ENCODE measurements at regions not wholly inside any gene's neighbourhood (a gene's known extent, or its start where the extent isn't known, plus 50 kb on each side); places are given as distances from the start of the nearest gene placed in this dataset.

GRCh38 chr1:98054786-98055185, 134.0 kb upstream of the DPYD start:
- DNase-seq: no peak

DNA sequence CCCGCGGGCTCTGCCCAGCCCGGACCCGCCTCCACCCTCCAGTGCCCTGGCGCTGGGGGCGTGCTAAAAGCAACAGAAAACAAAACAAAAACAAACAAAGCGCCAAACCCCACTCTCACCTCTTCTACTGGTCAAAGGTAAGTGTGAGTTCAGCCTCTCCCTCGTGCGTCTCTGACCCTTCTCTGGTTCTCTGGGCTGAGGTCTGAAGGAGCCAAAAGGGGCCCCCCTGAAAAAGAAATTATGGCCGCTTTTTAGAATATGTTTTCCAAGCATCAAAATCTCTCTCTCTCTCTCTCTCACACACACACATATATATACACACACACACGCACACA, 133.5 kb upstream of the DPYD start:
- no peak for DNase-seq

DNA sequence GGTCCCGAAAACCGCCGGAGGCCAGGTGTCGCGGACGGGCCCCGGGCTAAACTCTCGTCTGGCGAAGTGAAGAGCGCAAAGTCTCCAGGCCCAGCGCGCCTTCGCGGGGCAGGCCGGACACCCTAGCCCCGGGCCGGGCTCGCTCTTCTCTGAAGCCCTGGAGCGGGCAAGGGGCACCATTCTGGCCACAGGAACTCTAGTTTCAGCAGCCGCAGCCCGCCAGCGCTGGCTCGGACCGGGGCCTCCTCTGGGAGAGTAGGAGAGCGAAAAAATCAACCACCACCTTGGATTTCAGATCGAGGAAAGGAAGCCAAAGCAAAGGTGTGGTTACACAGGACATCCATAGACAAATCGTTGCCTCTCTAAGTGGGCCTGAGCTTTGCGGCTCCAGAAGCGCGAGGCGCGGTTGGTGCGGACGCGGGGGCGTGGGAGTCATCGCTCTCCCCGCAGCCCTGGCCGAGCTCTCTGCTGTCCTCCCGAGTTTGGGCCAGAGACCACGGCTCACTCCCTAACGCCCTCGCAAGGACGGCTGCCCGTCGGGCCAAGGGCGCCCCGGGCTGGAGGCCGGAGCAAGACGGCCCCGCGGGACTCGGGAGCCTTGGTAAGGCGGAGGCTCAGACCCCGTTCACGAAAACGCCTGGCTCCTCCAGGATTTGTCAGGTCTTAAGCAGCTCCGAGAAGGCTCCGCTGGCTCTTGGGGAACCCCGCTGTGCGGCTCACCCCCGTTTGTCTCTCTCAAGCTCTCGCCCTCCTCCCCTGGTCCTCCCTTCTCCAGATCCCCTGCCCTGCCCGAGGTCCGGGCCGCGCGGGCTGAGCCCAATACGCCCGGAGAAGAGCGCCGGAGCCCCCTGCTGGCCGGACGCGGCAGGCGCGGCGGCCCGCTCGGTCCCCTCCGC, 132.9 kb upstream of the DPYD start:
- DNase-seq: peak; percentile 71

DNA sequence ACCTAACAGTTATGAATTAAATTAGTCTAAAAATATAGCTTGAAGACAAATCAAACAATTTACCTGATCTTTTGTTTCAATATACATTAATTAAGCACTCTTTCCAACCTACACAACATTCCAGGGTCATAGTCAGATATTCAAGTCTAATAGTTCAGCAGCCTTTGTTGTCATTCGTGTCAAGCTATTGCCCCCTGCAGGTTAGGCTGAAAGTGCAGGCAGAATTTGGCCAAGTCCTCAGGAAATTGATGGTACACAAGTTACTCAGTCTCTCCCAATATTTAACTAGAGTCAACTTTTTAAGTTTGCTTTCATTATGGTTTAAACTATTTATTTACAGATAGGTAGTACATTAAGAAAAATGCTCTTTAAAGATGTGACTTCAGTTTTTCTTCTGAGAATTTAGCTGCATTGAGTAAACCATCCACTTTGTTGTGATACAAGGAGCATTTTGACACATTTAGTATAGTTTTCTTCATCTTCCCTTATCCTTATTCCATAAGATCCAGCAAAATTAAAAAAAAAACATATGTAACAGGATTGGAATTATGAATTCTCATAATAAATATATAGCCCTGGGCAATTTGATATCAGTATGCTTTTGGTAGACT, 130.3 kb upstream of the DPYD start:
- peak; percentile 80 for DNase-seq

GRCh38 chr1:98049370-98050135, 128.7 kb upstream of the DPYD start:
- DNase-seq: no peak

- DNase-seq: no peak
These were observed 128.0 kb upstream of the DPYD start for GRCh38 chr1:98048751-98049325.

GRCh38 chr1:98048244-98048643, 127.4 kb upstream of the DPYD start:
- peak; percentile 67 for DNase-seq

GRCh38 chr1:98047171-98047570, 126.3 kb upstream of the DPYD start:
- no peak for DNase-seq

- DNase-seq: peak; percentile 30
These were observed 125.2 kb upstream of the DPYD start for GRCh38 chr1:98045767-98046641.

- DNase-seq: no peak
These were observed 124.5 kb upstream of the DPYD start for GRCh38 chr1:98045211-98045766.

DNA sequence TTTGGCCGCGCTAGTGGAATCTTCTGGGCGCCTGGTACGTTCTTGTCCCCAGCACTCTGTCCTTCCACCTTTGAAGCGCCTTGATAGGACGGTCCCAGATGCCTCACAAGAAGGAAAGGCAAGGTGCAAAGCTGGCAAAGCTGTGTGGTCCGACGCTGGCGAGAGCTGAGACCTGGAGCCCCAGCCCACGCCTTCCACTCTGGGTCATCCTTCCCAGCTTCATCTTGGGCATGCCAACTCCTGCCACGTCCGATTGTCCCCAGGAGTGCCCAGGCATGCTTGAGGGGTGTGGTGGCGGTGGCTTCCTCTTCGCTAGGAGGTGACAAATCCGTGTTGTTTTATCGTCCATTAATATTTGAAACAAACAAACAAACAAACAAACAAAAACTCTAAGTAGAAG, 123.9 kb upstream of the DPYD start:
- no peak for DNase-seq

DNA sequence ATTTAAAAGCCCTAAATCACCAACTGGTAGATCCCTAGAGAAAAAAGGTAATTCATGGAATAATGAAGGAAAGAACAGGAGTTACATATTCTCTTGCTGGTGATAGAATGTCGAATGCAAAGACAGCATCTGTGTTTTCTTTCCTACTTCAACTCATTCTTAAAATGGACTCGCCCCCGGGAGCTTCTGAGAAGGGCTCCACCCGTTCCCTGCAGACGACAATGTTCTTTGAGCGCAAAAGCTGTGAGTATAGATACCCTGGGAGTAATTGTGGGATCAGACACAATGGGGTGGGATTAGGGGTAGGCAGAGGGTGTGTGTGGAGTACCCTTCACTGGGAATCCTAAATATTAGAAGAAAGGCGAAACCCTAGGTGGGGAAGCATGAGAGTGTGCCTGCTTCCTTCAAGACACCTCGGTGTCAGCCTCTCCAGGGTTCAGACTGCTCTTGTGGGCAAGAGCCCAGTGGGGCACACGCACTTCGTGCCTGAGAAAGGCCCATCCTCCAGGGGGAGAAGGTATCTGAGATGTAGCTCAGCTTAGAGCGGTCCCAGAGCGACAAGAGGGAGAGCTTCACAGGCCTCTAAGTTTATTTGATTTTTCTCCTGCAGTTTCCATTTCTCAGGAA, 123.3 kb upstream of the DPYD start:
- DNase-seq: no peak

GRCh38 chr1:98035602-98036002, 114.8 kb upstream of the DPYD start:
- no peak for DNase-seq

GRCh38 chr1:98034505-98034904, 113.7 kb upstream of the DPYD start:
- no peak for DNase-seq

DNA sequence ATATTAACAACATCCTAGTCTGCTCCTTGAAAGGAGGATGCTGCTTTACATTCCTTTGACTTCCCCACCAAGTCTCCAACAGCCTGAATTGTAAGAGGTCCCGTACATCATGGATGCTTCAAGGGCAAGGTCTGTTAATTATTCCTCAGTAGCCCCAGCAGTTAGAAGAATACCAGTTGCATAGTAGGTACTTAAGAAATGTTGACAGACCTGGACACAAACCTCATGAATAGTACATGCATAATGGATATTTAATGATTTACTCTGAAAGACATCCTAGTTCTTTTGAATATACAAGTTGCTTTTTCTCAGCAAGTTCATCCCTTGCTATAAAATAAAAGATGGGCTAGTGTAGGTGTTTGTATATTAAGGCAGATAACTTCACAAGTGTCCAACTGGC, 112.1 kb upstream of the DPYD start:
- DNase-seq: no peak

DNA sequence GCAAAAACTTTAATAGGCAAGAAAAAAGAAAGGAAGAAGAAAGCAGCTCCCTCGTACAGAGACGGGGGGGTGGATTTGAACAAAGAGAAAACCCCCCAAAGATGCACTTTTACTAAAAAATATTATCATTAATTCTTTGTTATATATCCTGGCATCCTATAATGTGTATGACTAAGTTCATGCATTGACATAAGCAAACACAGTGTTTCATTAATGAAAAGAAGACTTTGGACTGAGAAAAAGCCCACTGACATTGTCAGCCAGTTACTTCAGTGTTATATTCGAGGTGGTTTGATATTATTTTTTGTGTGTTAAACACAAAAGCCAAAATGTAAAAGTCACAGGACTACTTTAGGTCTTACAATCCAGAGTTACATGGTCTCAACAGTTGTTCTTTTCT, 110.1 kb upstream of the DPYD start:
- DNase-seq: no peak

DNA sequence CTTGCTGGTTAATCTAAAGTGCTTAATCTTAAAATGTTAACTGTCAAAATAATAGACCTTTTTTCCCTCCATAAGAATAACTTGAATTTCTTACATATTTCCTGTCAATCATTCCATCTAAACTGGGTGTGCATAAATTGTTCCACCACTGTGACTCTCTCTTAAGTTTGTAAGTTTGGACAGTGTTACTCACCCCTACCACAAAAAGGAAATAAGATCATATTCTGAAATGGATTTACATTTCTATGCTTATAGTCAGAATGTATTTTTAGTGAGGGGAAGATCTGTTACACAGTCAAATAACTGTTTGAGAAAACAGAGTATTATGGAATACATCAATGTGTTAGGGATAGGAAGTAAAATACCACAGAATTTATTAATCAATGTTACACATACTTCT, 109.6 kb upstream of the DPYD start:
- DNase-seq: no peak

DNA sequence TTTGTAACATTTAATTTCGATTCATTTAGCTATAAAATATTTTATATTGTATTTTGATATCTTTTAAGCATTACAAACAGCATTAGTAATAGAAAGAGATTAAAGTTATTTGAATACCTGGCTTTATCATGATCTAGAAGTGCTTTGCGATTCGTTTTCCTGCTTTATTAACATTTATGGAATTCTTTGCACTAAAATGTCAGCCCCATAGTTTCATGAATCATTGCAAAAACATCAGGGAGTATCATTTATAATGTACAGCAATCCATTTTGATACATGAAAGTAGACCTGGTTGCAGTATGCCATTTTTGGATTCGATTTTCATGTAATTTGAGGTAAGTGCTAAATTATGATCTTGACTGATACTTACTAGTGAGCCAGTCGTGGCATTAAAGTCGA, 108.0 kb upstream of the DPYD start:
- no peak for DNase-seq

- DNase-seq: no peak
These were observed 106.4 kb upstream of the DPYD start for GRCh38 chr1:98027103-98027705.

- no peak for DNase-seq
These were observed 105.0 kb upstream of the DPYD start for GRCh38 chr1:98025858-98026257.

GRCh38 chr1:98021126-98021525, 100.3 kb upstream of the DPYD start:
- no peak for DNase-seq

Data from activated CD4-positive, alpha-beta T cell treated with anti-CD3 and anti-CD28 coated beads, Interleukin-10, Interleukin-2, amounts not matched to agents 100 ng/mL and 50 ng/mL, durations not matched to agents 16 hours and 8 hours (primary cell).